Aorta (tissue), 5 donors: ENCODE measurements at regions not wholly inside any gene's neighbourhood (a gene's known extent, or its start where the extent isn't known, plus 50 kb on each side); places are given as distances from the start of the nearest gene placed in this dataset.

ENCODE experiments used
- ATAC-seq: fragments of 200-7000 bp; cut with Tn5 transposase; one replicate; pipeline ENCODE4 v1.9.1; 2022; ENCODE audit warnings: moderate library complexity; ENCODE audit not compliant: low FRiP score
- DNase-seq, 2 donors: peaks; one replicate each; pipeline ENCODE4 v3.0.0-alpha.2; 2020
- H3K27ac ChIP-seq, 2 donors: one replicate each; pipeline ENCODE4 v1.5.1; 2013; ENCODE audit warnings: low read length in 2 of 2, mild to moderate bottlenecking in 2 of 2, moderate library complexity in 2 of 2, control low read depth in 1 of 2, inconsistent platforms in 1 of 2, low read depth in 1 of 2
- H3K27me3 ChIP-seq, 2 donors: one replicate each; pipeline ENCODE4 v1.6.1; 2013; ENCODE audit warnings: control low read depth in 1 of 2, low read length in 1 of 2, mild to moderate bottlenecking in 1 of 2, moderate library complexity in 1 of 2; ENCODE audit not compliant: insufficient read depth in 2 of 2, control insufficient read depth in 1 of 2
- H3K36me3 ChIP-seq, 2 donors: one replicate each; pipeline ENCODE4 v1.6.1; 2013; ENCODE audit warnings: control low read depth in 1 of 2, low read length in 1 of 2, mild to moderate bottlenecking in 1 of 2; ENCODE audit not compliant: insufficient read depth in 2 of 2, control insufficient read depth in 1 of 2
- H3K4me1 ChIP-seq, 2 donors: one replicate each; pipeline ENCODE4 v1.6.1; 2013; ENCODE audit warnings: low read length in 2 of 2, control low read depth in 1 of 2, mild to moderate bottlenecking in 1 of 2, moderate library complexity in 1 of 2; ENCODE audit not compliant: insufficient read depth in 2 of 2, control insufficient read depth in 1 of 2
- H3K4me3 ChIP-seq, 2 donors: one replicate each; pipeline ENCODE4 v1.5.1; 2013; ENCODE audit warnings: low read length in 2 of 2, control low read depth in 1 of 2, mild to moderate bottlenecking in 1 of 2
- H3K9me3 ChIP-seq: one replicate; pipeline ENCODE4 v1.6.1; 2013; ENCODE audit warnings: mild to moderate bottlenecking, low read length; ENCODE audit not compliant: control insufficient read depth
- WGBS, 2 donors: extraction: QIAGEN DNeasy Blood & Tissue Kit; methylation state at CpG; one replicate each; pipeline ENCODE4 v1.1.7; 2013; 5-methylcytosine and 5-hydroxymethylcytosine counted together
- intact Hi-C, 2 donors: fragments of 100-400 bp; cut with DNase I; formaldehyde crosslinking; loops; one replicate each; pipeline versions ENCODE4 v1.14.2 to v1.15.0; 2022
- donor health status: healthy with polysubstance abuse.
- donor health status: Bipolar disorder and iron deficiency.
- donor health status: DM: no; HTN: no; CAD: no.
- donor health status: DM: no; HTN: no; CAD: no.
- donor health status: DM: yes; HTN: yes; CAD: no.

DNA sequence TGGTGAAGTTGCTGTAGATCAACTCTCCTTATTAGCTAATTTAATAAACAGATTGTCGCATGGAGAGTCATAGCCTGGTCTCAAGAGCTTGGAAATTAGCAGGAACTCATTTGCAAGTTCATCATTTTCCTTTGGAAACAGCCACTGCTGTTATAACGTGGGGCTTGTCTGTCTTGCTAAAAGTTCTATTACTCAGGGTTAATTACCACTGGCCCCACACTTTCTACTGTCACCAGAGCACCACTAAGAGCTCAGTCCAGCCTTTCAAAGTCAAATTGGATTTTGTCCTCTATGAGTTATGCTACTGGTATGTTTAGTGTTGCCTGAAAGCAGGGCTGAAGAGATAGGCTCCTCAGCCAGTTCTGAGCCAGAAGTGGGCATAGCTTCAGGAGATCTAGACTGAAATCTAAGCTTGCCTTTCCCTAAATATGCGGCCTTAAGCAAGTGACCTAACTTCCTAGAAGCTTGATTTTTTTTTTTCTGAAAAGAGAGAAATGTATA is 292.2 kb downstream of the INSC start:
- DNase-seq = no peak
- Histone ChIP-seq H3K27me3 (no peaks in the 10 kb centered on the region), H3K4me1 (no peaks in the 10 kb centered on the region), H3K36me3 (no peaks in the 10 kb centered on the region), H3K27ac (no peak overlapping the region), H3K9me3 (peaks cover 2% of the 10 kb centered on the region), H3K4me3 (no peak overlapping the region)
- WGBS, 2 donors = 69 to 83% methylated on average over 3 of the region's 3 CpGs
- intact Hi-C loops = no loop called here
- no peak for ATAC-seq

DNA sequence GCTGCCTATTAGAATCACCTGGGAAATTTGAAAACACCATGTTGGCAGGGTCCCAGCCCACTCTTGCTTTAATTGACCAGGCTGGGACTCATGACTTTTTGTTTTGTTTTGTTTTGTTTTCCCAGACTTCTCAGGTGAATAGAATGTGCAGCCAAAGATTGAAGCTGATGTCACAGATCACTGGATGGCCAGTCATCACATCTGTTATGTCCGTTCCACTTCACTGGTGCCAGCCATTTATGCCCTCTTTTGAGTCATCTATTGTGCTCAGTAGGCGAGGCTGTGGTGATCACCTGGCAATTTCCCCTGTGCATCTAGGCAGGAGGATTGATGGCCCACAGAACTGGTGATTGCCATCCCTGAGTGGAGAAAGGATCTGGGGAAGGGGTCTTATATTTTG is 297.3 kb downstream of the INSC start:
- no peak overlapping the region for H3K4me3 ChIP-seq
- WGBS, 2 donors = 88 to 89% methylated on average over 2 of the region's 2 CpGs
- no peaks in the 10 kb centered on the region for H3K9me3 ChIP-seq
- H3K36me3 ChIP-seq = no peaks in the 10 kb centered on the region
- H3K4me1 ChIP-seq = no peaks in the 10 kb centered on the region
- intact Hi-C loops = no loop called here
- H3K27ac ChIP-seq = no peak overlapping the region
- ATAC-seq (no peak), DNase-seq (no peak)
- H3K27me3 ChIP-seq = no peaks in the 10 kb centered on the region

DNA sequence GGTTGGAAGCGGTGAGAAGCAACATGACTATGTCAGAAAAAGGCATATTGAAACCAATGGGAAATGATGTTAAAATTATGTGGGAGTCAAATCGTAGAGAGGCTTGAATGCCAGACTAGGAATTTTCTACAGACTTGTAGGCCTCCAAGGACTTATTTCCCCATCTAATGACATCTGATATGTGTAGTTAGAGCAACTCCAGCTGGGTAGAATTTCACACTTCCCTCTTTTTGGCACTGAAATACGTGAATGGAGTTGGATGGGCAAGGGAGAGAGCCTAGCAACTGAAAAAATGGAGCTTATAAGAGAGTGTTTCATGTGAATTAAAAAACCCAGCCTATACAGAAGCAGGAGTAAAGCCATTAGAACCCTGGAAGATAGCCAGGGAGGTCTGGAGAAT is 304.2 kb downstream of the INSC start:
- H3K4me3 ChIP-seq = no peak overlapping the region
- H3K27ac ChIP-seq = no peak overlapping the region
- H3K9me3 ChIP-seq = no peaks in the 10 kb centered on the region
- no peaks in the 10 kb centered on the region for H3K27me3 ChIP-seq
- DNase-seq (no peak), ATAC-seq (no peak)
- WGBS, 2 donors = 46 to 48% methylated on average over 3 of the region's 3 CpGs
- no peaks in the 10 kb centered on the region for H3K36me3 ChIP-seq
- no peaks in the 10 kb centered on the region for H3K4me1 ChIP-seq
- intact Hi-C loops = no loop called here

DNA sequence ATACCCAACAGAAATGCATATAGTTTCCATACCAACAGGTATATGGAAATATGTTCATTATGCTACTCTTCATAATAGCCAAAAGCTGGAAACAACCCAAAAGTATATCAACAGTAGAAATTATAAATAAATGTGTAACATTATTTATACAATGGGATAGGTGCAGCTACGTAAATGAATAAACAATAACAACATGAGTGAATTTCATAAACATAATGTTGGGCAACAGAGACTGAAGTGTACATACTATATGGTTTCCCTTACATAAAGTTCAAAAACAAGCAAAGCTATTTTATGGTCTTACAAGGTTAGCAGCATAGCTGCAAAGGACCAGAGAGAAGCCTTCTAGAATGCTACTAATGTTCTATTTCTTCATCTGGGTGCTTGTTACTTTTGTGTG is 305.0 kb downstream of the INSC start:
- no peak for ATAC-seq
- 57 to 75% methylated on average over 1 of the region's 1 CpG for WGBS, 2 donors
- Histone ChIP-seq H3K4me1 (no peaks in the 10 kb centered on the region), H3K27me3 (no peaks in the 10 kb centered on the region), H3K4me3 (no peak overlapping the region), H3K27ac (no peak overlapping the region), H3K9me3 (no peaks in the 10 kb centered on the region), H3K36me3 (no peaks in the 10 kb centered on the region)
- intact Hi-C loops = no loop called here
- no peak for DNase-seq

DNA sequence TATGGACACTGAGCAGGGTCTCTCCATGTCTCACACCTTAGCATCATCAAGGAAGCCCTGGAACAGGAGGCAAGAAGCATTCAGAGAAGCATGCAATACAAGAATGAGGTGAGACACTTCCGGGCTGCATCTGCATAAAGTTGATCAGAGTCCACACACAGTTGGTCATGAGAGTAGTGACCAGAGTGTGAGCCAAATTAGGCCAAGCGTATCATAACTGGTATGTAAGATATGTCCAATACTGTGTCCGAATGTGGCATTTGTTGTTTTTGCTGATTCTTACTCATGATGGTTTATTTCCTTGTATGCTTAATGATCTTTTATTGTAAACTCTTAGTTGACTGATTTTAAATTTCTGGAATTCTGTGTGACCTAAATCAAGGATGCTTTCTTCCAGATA is 315.7 kb downstream of the INSC start:
- ATAC-seq (no peak), DNase-seq (no peak)
- Histone ChIP-seq H3K4me3 (no peak overlapping the region), H3K9me3 (no peaks in the 10 kb centered on the region), H3K27ac (no peak overlapping the region), H3K36me3 (no peaks in the 10 kb centered on the region), H3K4me1 (no peaks in the 10 kb centered on the region), H3K27me3 (no peaks in the 10 kb centered on the region)
- intact Hi-C loops = no loop called here
- 80 to 82% methylated on average over 3 of the region's 3 CpGs for WGBS, 2 donors

DNA sequence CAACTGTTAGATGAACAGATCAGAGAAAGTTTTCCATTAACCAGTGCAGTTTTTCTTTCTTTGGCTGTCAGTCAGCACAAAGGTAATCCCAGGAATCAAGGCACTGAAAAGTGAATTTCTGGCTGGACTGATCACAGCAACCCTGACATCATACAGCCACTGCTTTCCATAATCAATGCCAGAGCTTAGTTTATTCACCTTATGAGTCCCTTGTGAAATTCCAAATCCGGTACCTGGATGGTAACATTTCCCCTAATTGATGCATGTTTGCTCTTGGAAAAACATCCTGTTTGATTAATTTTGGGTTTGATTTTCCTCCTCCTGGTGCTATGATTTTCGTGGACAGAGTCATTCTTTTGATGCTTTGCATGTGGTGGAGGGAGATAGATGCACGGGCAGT is 319.8 kb downstream of the INSC start:
- Histone ChIP-seq H3K27ac (no peak overlapping the region), H3K9me3 (peaks cover 2% of the 10 kb centered on the region), H3K4me3 (no peak overlapping the region), H3K4me1 (no peaks in the 10 kb centered on the region), H3K27me3 (no peaks in the 10 kb centered on the region), H3K36me3 (no peaks in the 10 kb centered on the region)
- intact Hi-C loops = no loop called here
- ATAC-seq (no peak), DNase-seq (no peak)
- WGBS, 2 donors = 15 to 27% methylated on average over 3 of the region's 3 CpGs

DNA sequence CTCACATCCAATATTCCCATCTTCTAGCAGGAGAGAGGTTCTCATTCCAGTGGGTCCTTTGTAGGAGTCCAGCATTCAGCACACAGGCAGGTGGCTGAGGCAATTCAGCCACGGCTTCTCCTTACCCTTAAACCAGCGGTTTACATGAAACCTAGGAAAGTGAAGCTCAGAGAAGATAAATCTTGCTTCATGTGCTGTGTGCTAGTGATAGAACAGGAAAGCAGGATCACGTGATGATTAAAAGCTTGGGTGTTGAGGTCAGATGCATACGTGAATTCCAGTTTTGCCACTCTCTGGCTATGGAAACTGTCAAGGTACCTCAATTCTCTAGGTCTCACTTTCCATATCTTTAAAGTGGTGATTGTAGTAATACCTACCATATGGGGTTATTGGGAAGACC is 331.6 kb downstream of the INSC start:
- Histone ChIP-seq H3K9me3 (no peaks in the 10 kb centered on the region), H3K4me1 (no peaks in the 10 kb centered on the region), H3K4me3 (no peak overlapping the region), H3K36me3 (no peaks in the 10 kb centered on the region), H3K27me3 (peaks cover 0 to 2% of the 10 kb centered on the region in 2 donors), H3K27ac (no peak overlapping the region)
- ATAC-seq (no peak), DNase-seq (no peak)
- intact Hi-C loops = no loop called here
- WGBS, 2 donors = 84% methylated on average over 4 of the region's 4 CpGs

DNA sequence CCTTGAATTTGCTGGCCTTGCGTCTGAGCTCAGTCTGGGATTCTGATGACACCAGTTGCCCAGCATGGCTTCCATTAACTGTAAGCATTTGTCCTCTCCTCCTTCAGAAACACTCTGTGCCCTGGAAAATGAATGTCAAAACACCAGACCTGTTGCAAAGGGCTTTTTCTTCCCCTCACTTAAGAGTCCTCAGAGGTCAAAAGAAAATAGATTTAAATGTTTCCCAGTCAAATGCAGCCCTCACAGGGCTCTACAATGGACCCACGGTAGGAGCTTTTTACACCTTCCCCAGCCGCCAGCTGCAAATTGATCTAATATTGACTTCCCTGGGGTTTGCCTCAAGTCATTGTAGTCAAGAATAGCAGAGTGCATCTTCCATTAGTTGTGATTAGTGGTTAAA is 332.2 kb downstream of the INSC start:
- H3K4me1 ChIP-seq = no peaks in the 10 kb centered on the region
- peaks cover 0 to 2% of the 10 kb centered on the region in 2 donors for H3K27me3 ChIP-seq
- no peak for ATAC-seq
- H3K4me3 ChIP-seq = no peak overlapping the region
- no peak for DNase-seq
- intact Hi-C loops = no loop called here
- WGBS, 2 donors = 56 to 58% methylated on average over 3 of the region's 3 CpGs
- H3K36me3 ChIP-seq = no peaks in the 10 kb centered on the region
- H3K9me3 ChIP-seq = no peaks in the 10 kb centered on the region
- H3K27ac ChIP-seq = no peak overlapping the region

DNA sequence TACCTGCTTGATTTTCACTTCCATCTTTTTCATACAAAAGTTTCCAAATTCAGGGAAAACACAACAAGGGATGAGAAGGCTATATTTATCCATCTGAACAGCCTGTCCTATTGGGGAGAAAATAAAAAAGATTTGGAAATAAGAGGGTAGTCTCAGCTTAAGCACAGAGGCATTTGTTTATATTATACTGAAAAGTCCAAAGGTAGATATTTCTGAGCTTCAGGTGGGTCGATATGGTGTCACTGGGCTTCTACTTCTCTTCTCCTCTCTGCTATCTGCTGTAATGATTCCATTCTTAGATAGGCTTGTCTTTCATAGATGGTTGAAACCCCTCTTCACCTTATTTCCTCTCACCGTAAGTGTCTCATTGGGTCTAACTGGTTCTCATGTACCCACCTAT is 337.0 kb downstream of the INSC start:
- DNase-seq = no peak

More for the DNA sequence above, 337.0 kb downstream of the INSC start:
- WGBS, 2 donors = 84 to 88% methylated on average over 2 of the region's 2 CpGs
- Histone ChIP-seq H3K4me3 (no peak overlapping the region), H3K27ac (no peak overlapping the region), H3K36me3 (no peaks in the 10 kb centered on the region), H3K9me3 (no peaks in the 10 kb centered on the region), H3K27me3 (no peaks in the 10 kb centered on the region), H3K4me1 (no peaks in the 10 kb centered on the region)
- no peak for ATAC-seq
- intact Hi-C loops = no loop called here
